ENCODE measurements at regions not wholly inside any gene's neighbourhood (a gene's known extent, or its start where the extent isn't known, plus 50 kb on each side); places are given as distances from the start of the nearest gene placed in this dataset.
"Not testable (repeated sequence)": the region's sequence is repeated elsewhere in the genome, so short reads cannot be mapped to it uniquely, and the experiment has no call there.

GRCh38 chr9:67162827-67163226, 170.5 kb upstream of the SPATA31A3 start:
- TF ChIP-seq, protein P1, sequence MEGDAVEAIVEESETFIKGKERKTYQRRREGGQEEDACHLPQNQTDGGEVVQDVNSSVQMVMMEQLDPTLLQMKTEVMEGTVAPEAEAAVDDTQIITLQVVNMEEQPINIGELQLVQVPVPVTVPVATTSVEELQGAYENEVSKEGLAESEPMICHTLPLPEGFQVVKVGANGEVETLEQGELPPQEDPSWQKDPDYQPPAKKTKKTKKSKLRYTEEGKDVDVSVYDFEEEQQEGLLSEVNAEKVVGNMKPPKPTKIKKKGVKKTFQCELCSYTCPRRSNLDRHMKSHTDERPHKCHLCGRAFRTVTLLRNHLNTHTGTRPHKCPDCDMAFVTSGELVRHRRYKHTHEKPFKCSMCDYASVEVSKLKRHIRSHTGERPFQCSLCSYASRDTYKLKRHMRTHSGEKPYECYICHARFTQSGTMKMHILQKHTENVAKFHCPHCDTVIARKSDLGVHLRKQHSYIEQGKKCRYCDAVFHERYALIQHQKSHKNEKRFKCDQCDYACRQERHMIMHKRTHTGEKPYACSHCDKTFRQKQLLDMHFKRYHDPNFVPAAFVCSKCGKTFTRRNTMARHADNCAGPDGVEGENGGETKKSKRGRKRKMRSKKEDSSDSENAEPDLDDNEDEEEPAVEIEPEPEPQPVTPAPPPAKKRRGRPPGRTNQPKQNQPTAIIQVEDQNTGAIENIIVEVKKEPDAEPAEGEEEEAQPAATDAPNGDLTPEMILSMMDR (IDR thresholded peaks at IDR 0.05) = not testable (repeated sequence)
- TF ChIP-seq POLR2A (IDR thresholded peaks at IDR 0.05) = not testable (repeated sequence)

Data from heart left ventricle (tissue), 13 donors.